HG03103 (cell line): ENCODE measurements at regions not wholly inside any gene's neighbourhood (a gene's known extent, or its start where the extent isn't known, plus 50 kb on each side); places are given as distances from the start of the nearest gene placed in this dataset.

Source experiments
- ATAC-seq: cut with Tn5 transposase; IDR thresholded peaks from one replicate; pipeline ENCODE4 v1.9.1; 2021; ENCODE audit warnings: low read depth; ENCODE audit not compliant: unreplicated experiment

DNA sequence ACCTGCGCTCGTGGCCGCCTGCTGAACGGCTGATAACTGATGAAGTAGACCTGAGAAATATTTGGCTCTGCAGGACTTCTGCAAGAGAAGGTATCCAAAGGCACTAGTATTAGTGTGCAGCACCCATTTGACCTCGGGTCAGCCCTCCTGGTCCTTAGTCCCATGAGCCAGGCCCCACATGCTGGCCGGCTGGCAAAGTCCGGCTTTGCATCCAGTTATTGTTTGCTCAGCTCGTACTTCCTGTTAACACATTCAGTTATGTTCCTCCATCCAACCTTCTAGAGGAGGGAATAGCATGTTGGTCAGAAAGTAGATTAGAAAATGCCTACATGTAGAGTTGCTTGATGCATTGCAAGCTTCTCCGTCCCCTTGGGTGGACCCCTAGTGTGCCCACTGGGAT, 385.7 kb upstream of the RGMA start:
- ATAC-seq = no peak

DNA sequence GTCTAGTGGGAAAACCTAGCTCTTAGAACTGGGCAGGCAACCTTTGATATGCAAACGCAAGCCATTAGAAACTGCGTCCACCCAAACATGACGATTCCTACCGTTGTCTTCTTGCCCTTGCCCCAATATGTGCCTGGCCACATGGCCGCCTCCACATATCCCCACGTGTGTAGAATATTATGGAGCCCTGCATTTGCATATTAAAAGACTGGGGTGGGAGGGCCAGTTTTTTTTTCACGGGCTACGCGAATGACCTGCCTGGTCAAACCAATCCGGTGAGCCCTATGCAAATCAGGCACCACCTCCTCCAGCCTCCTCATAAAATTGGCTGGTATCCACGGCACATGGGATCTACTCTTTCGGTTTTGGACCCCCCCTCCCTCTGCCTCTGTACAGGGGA, 381.0 kb upstream of the RGMA start:
- ATAC-seq = no peak

- ATAC-seq = no peak
Observed at GRCh38 chr15:93467337-93467736, 378.3 kb upstream of the RGMA start.

- no peak for ATAC-seq
Observed at GRCh38 chr15:93466380-93466779, 377.4 kb upstream of the RGMA start.

DNA sequence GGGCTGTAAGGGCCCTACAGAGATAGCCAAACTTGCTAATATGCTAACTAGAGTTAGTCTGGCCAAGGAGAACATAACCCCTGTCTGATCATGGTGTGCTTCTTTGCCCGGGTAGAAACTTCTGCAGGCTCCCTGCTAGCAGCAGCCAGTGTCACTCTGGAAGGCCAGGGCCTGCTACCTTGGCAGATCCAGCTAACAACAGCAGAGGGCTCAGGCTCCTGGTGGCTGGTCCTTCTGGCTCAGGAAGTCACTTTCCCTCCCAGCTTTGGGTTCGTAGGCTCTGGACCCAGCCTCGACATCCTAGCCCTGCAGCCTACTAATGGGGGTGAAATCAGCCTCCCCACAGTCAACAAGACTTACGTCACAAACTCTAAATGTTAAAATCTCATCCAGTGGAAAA, 373.7 kb upstream of the RGMA start:
- no peak for ATAC-seq

DNA sequence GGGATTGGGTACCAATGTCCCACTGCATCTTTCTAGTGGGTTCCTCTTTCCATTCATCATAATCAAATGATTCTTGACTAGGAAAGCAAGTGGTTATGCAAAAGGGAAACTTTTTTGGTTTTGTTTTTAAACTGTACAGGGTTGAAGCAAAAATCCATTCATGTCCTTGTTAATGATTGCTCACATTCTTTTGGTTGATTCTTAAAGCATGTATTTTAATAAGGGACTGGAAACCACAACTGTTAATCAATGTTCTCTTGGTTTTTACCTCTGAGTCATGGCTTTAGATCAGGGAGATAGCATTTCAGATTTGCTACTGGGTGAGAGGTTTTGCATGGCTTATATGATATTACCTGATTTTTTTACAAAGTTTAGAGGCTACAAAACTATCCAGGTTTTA, 371.7 kb upstream of the RGMA start:
- ATAC-seq = no peak

DNA sequence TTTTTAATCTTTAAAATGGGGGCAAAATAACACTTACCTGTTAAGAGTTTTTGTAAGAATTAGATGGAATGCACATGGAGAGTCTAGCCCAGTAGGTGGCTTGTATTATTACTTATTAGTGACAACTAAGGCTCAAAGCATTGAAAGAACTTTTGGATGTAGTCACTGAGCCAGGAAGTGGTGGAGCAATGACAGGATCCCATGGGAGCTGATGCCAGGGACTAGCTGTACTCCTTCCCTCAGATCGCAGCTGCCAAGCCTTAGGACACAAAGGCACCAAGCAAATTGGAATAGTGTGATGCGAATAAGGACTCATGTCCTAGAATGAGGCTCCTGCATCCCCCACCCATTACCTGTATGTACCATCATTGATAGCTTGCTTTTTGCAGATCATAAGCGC, 370.4 kb upstream of the RGMA start:
- ATAC-seq = no peak

- no peak for ATAC-seq
Observed at GRCh38 chr15:93458597-93458996, 369.6 kb upstream of the RGMA start.

GRCh38 chr15:93454788-93455187, 365.8 kb upstream of the RGMA start:
- no peak for ATAC-seq

DNA sequence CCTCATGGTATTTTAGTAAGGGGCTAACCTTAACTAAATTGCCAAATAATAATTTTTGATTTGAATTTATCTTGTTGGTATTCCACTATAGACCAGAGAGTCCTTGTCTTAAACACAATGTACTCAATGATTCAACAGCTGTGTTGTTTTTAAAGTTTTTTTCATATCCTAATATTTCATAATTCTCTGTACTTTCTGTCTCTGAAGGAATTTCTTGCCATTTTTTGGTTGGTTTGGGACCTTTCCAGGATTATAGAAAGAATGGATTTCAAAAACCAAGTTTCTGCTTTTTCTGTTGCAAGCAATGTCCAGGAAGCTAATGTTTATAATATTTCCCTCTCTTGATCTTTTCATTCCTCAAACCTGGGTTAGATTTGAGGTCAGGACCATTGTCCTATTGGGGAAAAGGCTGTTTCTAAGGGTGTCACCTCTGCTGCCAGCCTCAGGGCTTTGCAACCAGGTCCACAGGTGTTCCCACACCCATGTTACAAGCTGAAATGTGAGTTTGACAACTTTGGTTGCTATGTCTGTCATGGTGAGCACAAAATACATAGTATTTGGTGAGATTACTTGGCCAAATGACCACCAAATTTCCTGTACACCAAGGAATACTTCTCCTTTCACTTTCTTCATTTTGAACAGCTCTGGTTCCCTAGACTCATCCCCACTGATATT, 363.7 kb upstream of the RGMA start:
- no peak for ATAC-seq

- no peak for ATAC-seq
Observed at GRCh38 chr15:93451822-93452221, 362.8 kb upstream of the RGMA start.

- ATAC-seq = no peak
Observed at GRCh38 chr15:93451265-93451664, 362.3 kb upstream of the RGMA start.

DNA sequence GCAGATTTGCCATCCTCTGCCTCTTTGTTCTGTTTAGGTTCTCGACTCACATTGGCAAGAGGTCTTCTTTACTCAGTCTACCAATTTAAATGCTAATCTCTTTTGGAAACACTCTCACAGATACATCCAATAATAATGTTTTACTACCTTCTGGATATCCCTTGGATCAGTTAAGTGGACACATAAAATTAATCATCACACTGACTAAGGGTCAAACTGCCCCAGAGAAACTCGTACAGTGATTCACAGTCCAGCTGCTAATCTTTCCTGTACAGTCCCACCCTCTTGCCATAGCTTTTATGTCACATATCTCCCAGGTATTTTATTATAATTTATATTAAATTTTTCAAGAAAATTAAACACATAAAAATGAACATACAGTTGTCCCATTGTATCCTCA, 360.8 kb upstream of the RGMA start:
- ATAC-seq = no peak

GRCh38 chr15:93438310-93438709, 349.3 kb upstream of the RGMA start:
- ATAC-seq = no peak

GRCh38 chr15:93432474-93432873, 343.5 kb upstream of the RGMA start:
- no peak for ATAC-seq

DNA sequence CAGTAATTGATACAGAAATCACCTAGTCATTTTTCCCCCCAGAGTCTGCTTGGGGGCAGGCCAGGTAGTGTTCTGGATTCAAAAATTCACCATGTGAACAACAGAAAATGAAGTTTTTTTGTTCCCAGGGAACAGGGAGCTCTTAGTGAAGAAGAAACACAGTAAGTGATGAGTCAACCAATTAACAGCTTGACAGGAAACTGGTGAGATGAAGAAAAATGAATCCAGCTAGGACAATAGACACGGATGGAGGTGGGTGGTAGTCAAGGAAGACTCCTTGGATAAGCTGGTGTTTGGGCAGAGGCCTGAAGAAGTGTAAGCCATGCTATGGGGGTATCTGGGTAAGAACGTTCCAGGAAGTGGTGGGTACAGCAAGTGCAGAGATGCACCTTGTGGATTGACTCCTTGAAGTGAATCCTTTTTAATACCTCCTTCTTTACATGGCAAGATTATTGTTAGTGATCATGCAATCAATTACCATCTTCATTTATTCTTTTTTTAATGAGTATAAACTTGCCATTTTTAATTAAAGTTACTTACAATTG, 339.9 kb upstream of the RGMA start:
- no peak for ATAC-seq

DNA sequence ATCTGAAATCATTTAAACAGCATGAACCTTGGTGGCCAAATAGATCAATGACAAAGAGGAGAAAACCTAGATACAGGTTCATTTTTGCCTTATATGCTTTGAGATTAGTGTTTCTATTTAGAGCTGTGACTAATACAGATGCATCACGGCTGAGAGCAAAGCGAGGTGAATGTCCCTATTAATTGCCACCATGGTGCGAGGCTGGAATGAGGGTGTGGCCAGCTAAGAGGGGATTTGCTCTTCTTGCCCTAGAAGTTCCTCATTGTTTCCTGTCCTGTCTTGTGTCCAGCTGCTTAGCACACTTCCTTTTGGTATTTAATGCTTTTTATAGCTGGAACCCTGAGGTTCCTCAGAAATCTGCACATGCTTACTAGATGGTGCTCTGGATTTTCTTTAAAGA, 339.1 kb upstream of the RGMA start:
- ATAC-seq = no peak

DNA sequence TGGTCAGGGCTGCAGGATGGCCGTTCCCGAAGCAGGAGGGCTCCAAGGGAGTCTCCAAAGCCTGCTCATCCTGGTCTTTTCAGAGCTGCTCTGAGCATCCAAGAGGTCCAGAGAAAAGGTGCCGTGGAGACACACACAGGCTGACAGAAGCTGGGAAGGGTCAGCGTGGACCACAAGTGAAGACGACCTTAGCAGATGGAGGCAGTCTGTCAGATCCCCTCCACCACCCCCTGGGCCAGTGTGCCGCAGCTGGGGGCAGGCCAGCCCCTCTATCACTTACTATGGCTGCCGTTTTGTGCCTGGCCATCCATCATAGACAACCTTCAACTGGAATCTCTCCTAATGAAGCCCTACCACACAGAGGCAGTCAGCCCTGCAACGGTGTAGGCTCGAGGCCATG, 335.1 kb upstream of the RGMA start:
- no peak for ATAC-seq

GRCh38 chr15:93422476-93422875, 333.5 kb upstream of the RGMA start:
- no peak for ATAC-seq

DNA sequence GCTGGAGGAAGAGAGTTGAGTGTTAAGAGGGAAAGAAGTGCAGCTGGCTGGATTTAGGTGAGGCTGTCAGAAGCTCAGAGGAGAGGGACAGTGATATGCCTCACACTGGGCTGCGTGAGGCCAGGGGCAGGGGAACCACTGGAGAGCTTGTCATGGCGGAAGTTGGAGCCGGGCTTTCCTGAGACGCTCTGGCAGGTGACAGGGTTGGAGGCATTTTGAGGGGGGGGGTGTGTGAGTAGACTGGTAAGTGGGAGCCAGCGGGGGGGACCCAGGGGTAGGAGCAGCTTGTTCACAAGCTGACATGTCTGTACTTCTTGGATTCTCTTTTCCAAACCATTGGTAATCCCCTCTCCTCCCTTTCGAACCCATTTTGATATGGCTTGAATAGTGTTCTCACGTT, 331.5 kb upstream of the RGMA start:
- ATAC-seq = no peak

DNA sequence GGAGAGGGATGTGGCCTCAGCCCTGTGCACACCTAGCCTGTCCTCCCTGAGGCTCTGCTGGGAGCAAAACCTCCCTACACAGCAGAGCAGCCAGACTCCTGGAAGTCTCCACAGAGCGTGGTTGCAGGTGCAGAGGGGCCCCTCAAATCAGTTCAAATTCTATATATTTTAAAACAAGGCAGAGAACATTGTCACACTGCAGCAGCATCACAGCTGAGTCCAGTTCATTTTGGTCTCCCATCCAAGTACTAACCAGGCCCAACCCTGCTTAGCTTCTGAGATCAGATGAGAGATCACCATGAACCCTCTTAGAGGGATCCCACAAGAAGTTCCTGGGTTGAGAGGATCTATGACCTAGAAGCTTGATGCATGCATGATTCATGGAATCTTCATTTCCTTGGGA, 331.0 kb upstream of the RGMA start:
- ATAC-seq = no peak

- no peak for ATAC-seq
Observed at GRCh38 chr15:93418566-93418965, 329.6 kb upstream of the RGMA start.

GRCh38 chr15:93417631-93418030, 328.6 kb upstream of the RGMA start:
- no peak for ATAC-seq
